NB4 (cell line): ENCODE measurements at regions not wholly inside any gene's neighbourhood (a gene's known extent, or its start where the extent isn't known, plus 50 kb on each side); places are given as distances from the start of the nearest gene placed in this dataset.

Experiments used
- POLR2A ChIP-seq: IDR thresholded peaks from 2 replicates; pipeline ENCODE4 v1.6.1; 2011; ENCODE audit warnings: mild to moderate bottlenecking; ENCODE audit not compliant: insufficient read length; ENCODE audit errors: extremely low read depth
- TF ChIP-seq, protein P1 (sequence below): IDR thresholded peaks from one replicate; pipeline ENCODE4 v1.5.1; 2012; ENCODE audit warnings: low read depth, low read length

DNA sequence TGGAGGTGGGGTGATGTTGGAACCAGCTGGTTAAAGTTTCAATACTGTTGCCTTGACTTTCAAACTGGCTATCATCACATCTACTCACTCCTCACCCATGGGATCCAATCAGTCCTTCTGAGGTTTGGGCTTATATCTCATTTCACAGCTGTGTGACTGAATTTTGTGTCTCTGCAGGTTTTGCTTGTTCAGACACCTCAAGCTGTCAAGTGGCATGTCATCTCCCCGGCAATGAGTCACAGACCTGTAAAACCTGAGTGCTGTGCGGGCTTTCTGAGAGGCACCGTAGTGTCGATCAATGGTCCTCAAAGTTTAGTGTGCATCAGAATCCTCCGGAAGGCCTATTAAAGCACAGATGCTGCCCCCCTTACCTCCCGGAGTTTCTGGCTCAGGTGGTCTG is 86.4 kb upstream of the RORA start:
- TF ChIP-seq, protein P1, sequence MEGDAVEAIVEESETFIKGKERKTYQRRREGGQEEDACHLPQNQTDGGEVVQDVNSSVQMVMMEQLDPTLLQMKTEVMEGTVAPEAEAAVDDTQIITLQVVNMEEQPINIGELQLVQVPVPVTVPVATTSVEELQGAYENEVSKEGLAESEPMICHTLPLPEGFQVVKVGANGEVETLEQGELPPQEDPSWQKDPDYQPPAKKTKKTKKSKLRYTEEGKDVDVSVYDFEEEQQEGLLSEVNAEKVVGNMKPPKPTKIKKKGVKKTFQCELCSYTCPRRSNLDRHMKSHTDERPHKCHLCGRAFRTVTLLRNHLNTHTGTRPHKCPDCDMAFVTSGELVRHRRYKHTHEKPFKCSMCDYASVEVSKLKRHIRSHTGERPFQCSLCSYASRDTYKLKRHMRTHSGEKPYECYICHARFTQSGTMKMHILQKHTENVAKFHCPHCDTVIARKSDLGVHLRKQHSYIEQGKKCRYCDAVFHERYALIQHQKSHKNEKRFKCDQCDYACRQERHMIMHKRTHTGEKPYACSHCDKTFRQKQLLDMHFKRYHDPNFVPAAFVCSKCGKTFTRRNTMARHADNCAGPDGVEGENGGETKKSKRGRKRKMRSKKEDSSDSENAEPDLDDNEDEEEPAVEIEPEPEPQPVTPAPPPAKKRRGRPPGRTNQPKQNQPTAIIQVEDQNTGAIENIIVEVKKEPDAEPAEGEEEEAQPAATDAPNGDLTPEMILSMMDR, result no peak
- no peak for TF ChIP-seq POLR2A
